CD4-positive, CD25-positive, alpha-beta regulatory T cell (primary cell): ENCODE measurements at regions not wholly inside any gene's neighbourhood (a gene's known extent, or its start where the extent isn't known, plus 50 kb on each side); places are given as distances from the start of the nearest gene placed in this dataset.
A peak's percentile ranks its signal among the peaks of the same experiment; 100 is the strongest.

ENCODE experiments used
- ATAC-seq, 2 donors: fragments of 150-1000 bp; cut with Tn5 transposase; one replicate each; pipeline ENCODE4 v1.10.0; 2021; ENCODE audit warnings: low read depth in 2 of 2, moderate number of reproducible peaks in 2 of 2, moderate library complexity in 1 of 2
- DNase-seq, 3 donors: peaks; one replicate each; pipeline versions ENCODE4 v3.0.0 to v3.0.0-alpha.2; 2012 to 2022; ENCODE audit warnings: mixed read lengths in 1 of 3
- H3K27ac ChIP-seq: one replicate; pipeline ENCODE4 v1.7.0; 2013; ENCODE audit warnings: mild to moderate bottlenecking, low read length; ENCODE audit not compliant: insufficient read depth, poor library complexity, severe bottlenecking
- H3K27me3 ChIP-seq: one replicate; pipeline ENCODE4 v1.7.0; 2013; ENCODE audit warnings: low read length; ENCODE audit not compliant: control insufficient read depth, insufficient read depth
- H3K36me3 ChIP-seq: one replicate; pipeline ENCODE4 v1.7.0; 2013; ENCODE audit warnings: mild to moderate bottlenecking, low read length, moderate library complexity; ENCODE audit not compliant: control insufficient read depth, insufficient read depth
- H3K4me1 ChIP-seq: 2 replicates; pipeline ENCODE4 v1.7.0; 2013; ENCODE audit warnings: mild to moderate bottlenecking, low read length; ENCODE audit not compliant: insufficient read depth, control insufficient read depth, poor library complexity, severe bottlenecking
- H3K4me3 ChIP-seq: one replicate; pipeline ENCODE4 v1.7.0; 2013; ENCODE audit warnings: low read depth, mild to moderate bottlenecking, low read length, moderate library complexity
- H3K9me3 ChIP-seq, 2 experiments: 1 replicate in 1 of 2; 2 replicates in 1 of 2; pipeline ENCODE4 v1.7.0; 2013; ENCODE audit warnings: low read length in 2 of 2, mild to moderate bottlenecking in 1 of 2, moderate library complexity in 1 of 2; ENCODE audit not compliant: control insufficient read depth in 2 of 2
- H3K27ac Mint-ChIP-seq, 3 donors: one replicate each; pipeline ENCODE4 v1.8.0; 2020 to 2022; ENCODE audit warnings: mild to moderate bottlenecking in 3 of 3, mixed read lengths in 3 of 3, moderate library complexity in 2 of 3
- H3K27me3 Mint-ChIP-seq: one replicate; pipeline ENCODE4 v1.8.0; 2022; ENCODE audit warnings: mild to moderate bottlenecking, mixed read lengths
- H3K36me3 Mint-ChIP-seq: one replicate; pipeline ENCODE4 v1.8.0; 2020; ENCODE audit warnings: mixed read lengths
- H3K4me1 Mint-ChIP-seq, 4 donors: one replicate each; pipeline ENCODE4 v1.8.0; 2020 to 2022; ENCODE audit warnings: mixed read lengths in 4 of 4, mild to moderate bottlenecking in 1 of 4
- H3K4me3 Mint-ChIP-seq, 4 donors: one replicate each; pipeline ENCODE4 v1.8.0; 2020 to 2022; ENCODE audit warnings: mild to moderate bottlenecking in 4 of 4, mixed read lengths in 4 of 4, moderate library complexity in 3 of 4
- H3K9me3 Mint-ChIP-seq, 7 donors: one replicate each; pipeline ENCODE4 v1.8.0; 2020 to 2022; ENCODE audit warnings: mixed read lengths in 7 of 7, mild to moderate bottlenecking in 3 of 7, moderate library complexity in 2 of 7

- Histone ChIP-seq H3K27ac (no peak overlapping the region), H3K27me3 (no peaks in the 10 kb centered on the region), H3K4me3 (no peak overlapping the region), H3K9me3 (no peaks in the 10 kb centered on the region), H3K4me1 (no peaks in the 10 kb centered on the region), H3K36me3 (no peaks in the 10 kb centered on the region)
- H3K4me3 Mint-ChIP-seq = peak overlapping the region in 1 of 4 donors; percentile 3
- no peaks in the 10 kb centered on the region for H3K27me3 Mint-ChIP-seq
- ATAC-seq = no peak
- no peaks in the 10 kb centered on the region for H3K36me3 Mint-ChIP-seq
- peaks cover 0 to 8% (median 4%) of the 10 kb centered on the region in 7 donors for H3K9me3 Mint-ChIP-seq
- no peaks in the 10 kb centered on the region for H3K4me1 Mint-ChIP-seq
- no peak for DNase-seq
- no peak overlapping the region for H3K27ac Mint-ChIP-seq
Observed at GRCh38 chr1:5595531-5596170, 396.6 kb downstream of the NPHP4 start.

GRCh38 chr1:5594056-5594956, 397.9 kb downstream of the NPHP4 start:
- Histone ChIP-seq H3K36me3 (no peaks in the 10 kb centered on the region), H3K4me3 (no peak overlapping the region), H3K27me3 (no peaks in the 10 kb centered on the region), H3K27ac (no peak overlapping the region), H3K9me3 (peaks cover 0 to 3% of the 10 kb centered on the region in 2 experiments), H3K4me1 (no peaks in the 10 kb centered on the region)
- H3K4me1 Mint-ChIP-seq = no peaks in the 10 kb centered on the region
- H3K36me3 Mint-ChIP-seq = no peaks in the 10 kb centered on the region
- no peak overlapping the region for H3K4me3 Mint-ChIP-seq
- peaks cover 0 to 17% (median 5%) of the 10 kb centered on the region in 7 donors for H3K9me3 Mint-ChIP-seq
- H3K27me3 Mint-ChIP-seq = peaks cover under 1% of the 10 kb centered on the region
- no peak overlapping the region for H3K27ac Mint-ChIP-seq
- DNase-seq = no peak
- ATAC-seq = no peak

- Mint-ChIP-seq H3K9me3 (peaks cover 0 to 17% (median 6%) of the 10 kb centered on the region in 7 donors), H3K27ac (no peak overlapping the region), H3K36me3 (no peaks in the 10 kb centered on the region), H3K27me3 (peaks cover 6% of the 10 kb centered on the region), H3K4me1 (no peaks in the 10 kb centered on the region), H3K4me3 (no peak overlapping the region)
- Histone ChIP-seq H3K36me3 (no peaks in the 10 kb centered on the region), H3K9me3 (peaks cover 0 to 3% of the 10 kb centered on the region in 2 experiments), H3K27me3 (peaks cover 2% of the 10 kb centered on the region), H3K27ac (no peak overlapping the region), H3K4me1 (no peaks in the 10 kb centered on the region), H3K4me3 (no peak overlapping the region)
- ATAC-seq (no peak), DNase-seq (no peak)
Observed at GRCh38 chr1:5590717-5591116, 401.5 kb downstream of the NPHP4 start.

- ATAC-seq = no peak
- no peak overlapping the region for H3K27ac Mint-ChIP-seq
- peaks cover 10% of the 10 kb centered on the region for H3K27me3 Mint-ChIP-seq
- no peak overlapping the region for H3K4me3 ChIP-seq
- peaks cover 0 to 3% of the 10 kb centered on the region in 2 experiments for H3K9me3 ChIP-seq
- H3K36me3 ChIP-seq = no peaks in the 10 kb centered on the region
- H3K27ac ChIP-seq = no peak overlapping the region
- no peaks in the 10 kb centered on the region for H3K4me1 Mint-ChIP-seq
- H3K36me3 Mint-ChIP-seq = no peaks in the 10 kb centered on the region
- DNase-seq = no peak
- no peak overlapping the region for H3K4me3 Mint-ChIP-seq
- peaks cover 2% of the 10 kb centered on the region for H3K27me3 ChIP-seq
- no peaks in the 10 kb centered on the region for H3K4me1 ChIP-seq
- H3K9me3 Mint-ChIP-seq = peaks cover 0 to 17% (median 4%) of the 10 kb centered on the region in 7 donors
Observed at GRCh38 chr1:5586629-5587028, 405.6 kb downstream of the NPHP4 start.

- DNase-seq (no peak), ATAC-seq (no peak)
- Histone ChIP-seq H3K27me3 (peaks cover 2% of the 10 kb centered on the region), H3K4me1 (no peaks in the 10 kb centered on the region), H3K4me3 (no peak overlapping the region), H3K36me3 (no peaks in the 10 kb centered on the region), H3K27ac (no peak overlapping the region), H3K9me3 (no peaks in the 10 kb centered on the region)
- H3K27ac Mint-ChIP-seq = no peak overlapping the region
- H3K4me3 Mint-ChIP-seq = no peak overlapping the region
- H3K27me3 Mint-ChIP-seq = peaks cover 14% of the 10 kb centered on the region
- no peaks in the 10 kb centered on the region for H3K36me3 Mint-ChIP-seq
- peaks cover 0 to 6% (median 0%) of the 10 kb centered on the region in 7 donors for H3K9me3 Mint-ChIP-seq
- H3K4me1 Mint-ChIP-seq = no peaks in the 10 kb centered on the region
Observed at GRCh38 chr1:5585256-5585655, 407.0 kb downstream of the NPHP4 start.

- H3K36me3 Mint-ChIP-seq = no peaks in the 10 kb centered on the region
- Histone ChIP-seq H3K9me3 (no peaks in the 10 kb centered on the region), H3K4me1 (no peaks in the 10 kb centered on the region), H3K36me3 (no peaks in the 10 kb centered on the region), H3K27ac (no peak overlapping the region), H3K4me3 (no peak overlapping the region), H3K27me3 (no peaks in the 10 kb centered on the region)
- DNase-seq (no peak), ATAC-seq (no peak)
- H3K27ac Mint-ChIP-seq = peak overlapping the region in 1 of 3 donors; percentile 11
- no peak overlapping the region for H3K4me3 Mint-ChIP-seq
- no peaks in the 10 kb centered on the region for H3K4me1 Mint-ChIP-seq
- no peaks in the 10 kb centered on the region for H3K9me3 Mint-ChIP-seq
- H3K27me3 Mint-ChIP-seq = peaks cover 8% of the 10 kb centered on the region
Observed at GRCh38 chr1:5580926-5581325, 411.3 kb downstream of the NPHP4 start.

GRCh38 chr1:5579966-5580365, 412.3 kb downstream of the NPHP4 start:
- ATAC-seq = no peak

More at GRCh38 chr1:5579966-5580365, 412.3 kb downstream of the NPHP4 start:
- no peaks in the 10 kb centered on the region for H3K4me1 Mint-ChIP-seq
- no peak for DNase-seq
- Histone ChIP-seq H3K27me3 (no peaks in the 10 kb centered on the region), H3K36me3 (no peaks in the 10 kb centered on the region), H3K9me3 (no peaks in the 10 kb centered on the region), H3K4me3 (no peak overlapping the region), H3K27ac (no peak overlapping the region), H3K4me1 (no peaks in the 10 kb centered on the region)
- no peaks in the 10 kb centered on the region for H3K36me3 Mint-ChIP-seq
- H3K4me3 Mint-ChIP-seq = no peak overlapping the region
- peaks cover 8% of the 10 kb centered on the region for H3K27me3 Mint-ChIP-seq
- no peaks in the 10 kb centered on the region for H3K9me3 Mint-ChIP-seq
- no peak overlapping the region for H3K27ac Mint-ChIP-seq
